HG03575 (cell line): ENCODE measurements at regions not wholly inside any gene's neighbourhood (a gene's known extent, or its start where the extent isn't known, plus 50 kb on each side); places are given as distances from the start of the nearest gene placed in this dataset.
"Not testable (repeated sequence)": the region's sequence is repeated elsewhere in the genome, so short reads cannot be mapped to it uniquely, and the experiment has no call there.

Experiments
- ATAC-seq: cut with Tn5 transposase; IDR thresholded peaks from one replicate; pipeline ENCODE4 v1.9.1; 2021; ENCODE audit not compliant: unreplicated experiment, insufficient number of reproducible peaks, low FRiP score; ENCODE audit errors: extremely low read depth

GRCh38 chr9:28121366-28121765 is 548.1 kb upstream of the C9orf72 start:
- no peak for ATAC-seq

DNA sequence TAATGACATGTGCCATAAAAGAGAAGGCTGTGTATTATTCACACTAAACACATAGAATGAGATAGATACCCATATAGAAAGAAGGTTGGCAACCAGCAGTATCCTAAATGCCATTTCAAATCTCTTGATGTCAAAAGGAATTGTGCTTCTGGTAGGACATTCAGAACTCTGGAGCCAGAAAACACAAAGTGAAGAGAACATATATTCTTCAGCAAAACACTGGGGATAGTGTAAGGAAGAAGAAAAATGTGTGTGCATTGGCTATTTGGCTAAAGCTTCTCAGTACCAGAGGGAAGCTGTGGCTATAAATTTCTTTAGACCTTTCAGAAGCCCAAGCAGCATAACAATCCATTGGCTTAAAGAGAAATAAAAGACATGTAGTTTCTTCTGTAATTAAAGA is 551.6 kb upstream of the C9orf72 start:
- no peak for ATAC-seq

GRCh38 chr9:28127101-28127500 is 553.8 kb upstream of the C9orf72 start:
- ATAC-seq: no peak

GRCh38 chr9:28134446-28134976 is 561.2 kb upstream of the C9orf72 start:
- no peak for ATAC-seq

- no peak for ATAC-seq
These were observed 562.3 kb upstream of the C9orf72 start for GRCh38 chr9:28135549-28135948.

GRCh38 chr9:28136113-28136512 is 562.8 kb upstream of the C9orf72 start:
- no peak for ATAC-seq

- not testable (repeated sequence) for ATAC-seq
These were observed 574.1 kb upstream of the C9orf72 start for GRCh38 chr9:28147430-28147829.

DNA sequence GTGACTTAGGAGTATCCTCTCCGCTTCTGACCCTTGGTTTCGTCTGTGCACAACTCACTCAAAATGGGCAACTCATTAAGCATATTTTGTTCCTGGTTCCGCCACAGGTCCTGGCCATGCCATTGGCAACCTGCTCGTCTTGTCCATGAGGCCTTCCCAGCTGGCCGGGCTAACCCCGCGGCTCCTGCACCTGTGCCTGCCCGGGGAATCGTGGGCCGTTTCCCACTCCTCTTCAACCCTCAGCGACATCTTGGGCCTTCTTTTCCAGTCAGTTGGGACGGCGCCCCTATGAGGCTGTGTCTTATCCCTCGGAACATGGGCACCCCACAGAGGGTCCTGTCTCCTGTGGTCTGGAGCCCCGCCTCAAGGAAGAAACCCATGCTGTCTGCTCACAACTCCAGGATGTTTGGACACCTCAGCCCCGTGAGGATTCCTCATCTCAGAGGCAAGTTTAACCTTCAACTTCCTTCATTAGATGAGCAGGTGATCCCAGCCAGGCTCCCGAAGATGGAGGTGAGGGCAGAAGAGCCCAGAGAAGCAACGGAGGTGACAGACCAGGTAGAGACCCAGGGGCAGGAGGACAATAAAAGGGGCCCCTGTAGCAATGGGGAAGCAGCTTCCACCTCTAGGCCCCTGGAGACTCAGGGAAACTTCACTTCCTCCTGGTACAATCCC is 574.8 kb upstream of the C9orf72 start:
- not testable (repeated sequence) for ATAC-seq

- ATAC-seq: not testable (repeated sequence)
These were observed 576.2 kb upstream of the C9orf72 start for GRCh38 chr9:28149361-28150050.

GRCh38 chr9:28155067-28155466 is 581.8 kb upstream of the C9orf72 start:
- ATAC-seq: no peak

DNA sequence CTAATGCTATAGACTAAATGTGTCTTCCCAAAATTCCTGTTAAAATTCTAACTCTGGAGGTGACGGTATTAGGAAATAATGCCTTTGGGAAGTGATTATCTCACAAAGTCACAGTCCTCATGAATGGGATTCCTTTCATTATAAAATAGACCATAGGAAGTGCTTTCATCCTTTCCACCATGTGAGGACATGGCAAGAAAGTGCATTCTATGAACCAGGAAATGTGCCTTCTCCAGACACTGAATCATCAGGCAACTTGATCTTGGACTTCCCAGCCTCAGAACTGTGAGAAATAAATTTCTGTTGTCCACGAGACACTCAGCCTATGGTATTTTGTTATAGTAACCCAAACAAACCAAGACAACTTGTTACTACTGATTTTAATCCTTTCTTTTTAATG is 582.4 kb upstream of the C9orf72 start:
- no peak for ATAC-seq

DNA sequence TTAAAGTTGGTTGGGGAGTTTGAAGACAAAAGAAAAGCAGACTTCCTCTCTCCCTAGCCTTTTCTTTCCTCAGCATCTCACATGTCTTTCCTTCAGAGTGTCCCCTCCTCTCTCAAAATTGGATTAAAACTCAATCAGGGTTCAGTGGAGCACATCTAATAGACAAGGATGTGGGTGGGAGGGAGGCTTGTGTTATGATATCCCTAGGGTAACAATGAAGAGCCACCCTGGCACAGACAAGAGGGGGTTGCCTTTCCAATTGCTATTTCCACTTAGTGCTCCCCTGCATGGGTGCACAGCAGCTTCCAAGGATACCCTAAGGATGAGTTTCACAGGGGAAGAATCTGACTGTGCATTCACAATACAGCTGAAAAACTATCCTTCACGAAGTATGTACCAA is 585.2 kb upstream of the C9orf72 start:
- ATAC-seq: no peak

DNA sequence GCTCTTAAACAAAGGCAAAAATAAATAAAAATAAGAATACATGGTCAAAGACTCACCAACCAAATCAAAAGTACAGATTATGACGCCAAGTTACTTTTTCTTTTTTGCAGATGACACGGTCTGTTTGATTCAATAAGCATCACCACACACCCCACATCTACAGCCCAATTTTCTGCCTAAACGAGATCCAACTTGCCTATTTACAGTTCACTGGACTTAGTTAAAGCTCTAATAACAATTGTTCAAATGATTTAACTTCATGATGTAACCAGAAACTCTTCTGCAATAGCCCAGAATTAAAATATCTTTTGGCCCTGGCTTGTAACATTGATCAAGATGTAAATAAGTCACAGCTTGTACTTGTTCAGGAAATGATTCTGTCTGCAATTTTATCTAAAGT is 590.3 kb upstream of the C9orf72 start:
- ATAC-seq: no peak

GRCh38 chr9:28166179-28166578 is 592.9 kb upstream of the C9orf72 start:
- no peak for ATAC-seq

DNA sequence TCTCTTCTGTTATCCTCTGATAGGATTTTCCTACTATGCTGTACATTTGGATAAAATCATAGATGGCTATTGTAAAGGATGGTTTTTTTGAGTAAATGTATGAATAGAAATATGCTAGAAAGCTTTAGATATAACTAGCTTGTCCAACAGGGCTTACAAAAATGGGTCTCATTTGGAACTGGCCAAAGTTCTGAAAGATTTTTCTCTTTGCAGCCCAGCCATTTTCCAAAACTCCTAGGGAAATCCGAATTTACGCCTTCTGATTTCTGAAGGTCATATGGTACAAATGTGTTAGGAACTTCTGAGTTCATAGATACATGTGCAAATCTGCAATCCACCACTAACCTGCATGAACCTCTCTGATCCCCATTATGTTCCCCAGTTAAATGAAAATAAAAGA is 603.9 kb upstream of the C9orf72 start:
- ATAC-seq: no peak

- ATAC-seq: no peak
These were observed 604.6 kb upstream of the C9orf72 start for GRCh38 chr9:28177925-28178324.

- no peak for ATAC-seq
These were observed 606.6 kb upstream of the C9orf72 start for GRCh38 chr9:28179893-28180292.

DNA sequence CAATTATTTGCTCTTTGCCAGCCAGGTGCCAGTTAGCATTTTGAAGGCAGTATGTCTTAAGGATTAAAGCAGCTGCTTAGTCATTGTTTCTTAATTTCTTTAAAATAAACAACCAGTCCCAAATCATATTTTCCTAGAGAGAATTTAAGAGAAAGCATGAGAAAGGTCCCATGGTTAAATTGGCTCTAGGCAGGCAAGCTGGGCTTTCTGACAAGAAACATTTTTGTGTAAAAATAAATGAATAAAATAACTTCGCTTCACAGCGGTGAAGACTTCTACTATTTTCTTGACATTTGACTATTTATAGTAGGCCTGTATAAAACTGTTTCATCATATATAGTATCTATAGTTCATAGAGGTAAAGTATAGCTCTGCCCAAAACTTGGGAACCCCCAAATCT is 617.7 kb upstream of the C9orf72 start:
- no peak for ATAC-seq

DNA sequence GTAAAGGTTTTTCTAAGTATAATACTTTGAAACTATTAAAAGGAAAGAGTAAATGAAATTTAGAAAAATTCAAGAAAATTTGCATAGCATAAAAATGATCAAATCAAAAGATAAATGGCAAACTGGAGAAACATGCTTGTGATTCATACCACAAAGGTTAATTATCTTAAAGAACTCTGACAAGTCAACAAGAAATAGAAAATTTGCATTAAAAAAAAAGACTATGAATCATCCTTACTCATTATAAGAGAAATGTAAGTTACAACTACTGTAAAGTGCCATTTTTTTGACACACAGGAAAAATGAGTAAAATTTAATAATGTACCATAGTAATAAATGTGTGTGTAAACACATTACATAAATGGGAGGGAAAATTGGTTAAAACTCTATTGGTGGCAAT is 624.4 kb upstream of the C9orf72 start:
- ATAC-seq: no peak

DNA sequence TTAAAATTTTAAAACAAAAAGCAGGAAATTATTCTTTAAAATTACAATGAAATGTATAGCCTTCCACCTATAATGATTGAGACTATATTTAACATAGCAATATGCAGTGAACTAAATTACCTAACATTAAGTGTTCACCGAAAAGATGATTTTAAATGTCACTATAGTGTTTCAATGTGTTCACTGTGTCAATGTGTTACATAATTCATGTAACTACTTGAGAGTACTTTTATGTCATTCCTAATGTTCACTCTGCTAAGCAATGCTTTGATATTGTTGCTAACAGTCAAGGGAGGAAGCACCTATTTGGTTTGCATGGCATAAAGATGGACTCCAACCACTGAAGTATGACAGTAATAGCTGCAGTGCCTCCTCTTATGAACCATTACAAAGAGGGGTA is 629.8 kb upstream of the C9orf72 start:
- no peak for ATAC-seq

GRCh38 chr9:28206280-28206679 is 633.0 kb upstream of the C9orf72 start:
- ATAC-seq: no peak
